ENCODE measurements at regions not wholly inside any gene's neighbourhood (a gene's known extent, or its start where the extent isn't known, plus 50 kb on each side); places are given as distances from the start of the nearest gene placed in this dataset.

GRCh38 chr3:182626484-182627467 lies 166.5 kb upstream of the ATP11B start:
- Histone ChIP-seq H2AFZ (ENCODE audit: low read length, unreplicated experiment) (no peak overlapping the region), H3K27ac (ENCODE audit: low read depth, low read length) (no peak overlapping the region), H3K27me3 (ENCODE audit: insufficient read depth, low read length) (peaks cover 13% of the 10 kb centered on the region), H3K4me1 (ENCODE audit: control insufficient read depth, insufficient read depth, low read length, unreplicated experiment) (no peaks in the 10 kb centered on the region), H3K4me3 (ENCODE audit: low read depth, low read length) (no peak overlapping the region), H3K36me3 (ENCODE audit: insufficient read depth, low read length) (no peaks in the 10 kb centered on the region), H3K79me2 (ENCODE audit: control insufficient read depth, insufficient read depth, low read length, unreplicated experiment) (no peaks in the 10 kb centered on the region)

GRCh38 chr3:182628531-182628930 lies 164.8 kb upstream of the ATP11B start:
- Histone ChIP-seq H3K27me3 (ENCODE audit: insufficient read depth, low read length) (peaks cover 10% of the 10 kb centered on the region), H3K27ac (ENCODE audit: low read depth, low read length) (no peak overlapping the region), H3K36me3 (ENCODE audit: insufficient read depth, low read length) (no peaks in the 10 kb centered on the region), H3K4me3 (ENCODE audit: low read depth, low read length) (no peak overlapping the region), H3K4me1 (ENCODE audit: control insufficient read depth, insufficient read depth, low read length, unreplicated experiment) (no peaks in the 10 kb centered on the region), H3K79me2 (ENCODE audit: control insufficient read depth, insufficient read depth, low read length, unreplicated experiment) (no peaks in the 10 kb centered on the region), H2AFZ (ENCODE audit: low read length, unreplicated experiment) (no peak overlapping the region)

GRCh38 chr3:182629521-182629920 lies 163.8 kb upstream of the ATP11B start:
- Histone ChIP-seq H3K4me1 (ENCODE audit: control insufficient read depth, insufficient read depth, low read length, unreplicated experiment) (no peaks in the 10 kb centered on the region), H3K36me3 (ENCODE audit: insufficient read depth, low read length) (no peaks in the 10 kb centered on the region), H3K4me3 (ENCODE audit: low read depth, low read length) (no peak overlapping the region), H3K27me3 (ENCODE audit: insufficient read depth, low read length) (peaks cover 10% of the 10 kb centered on the region), H3K27ac (ENCODE audit: low read depth, low read length) (no peak overlapping the region), H2AFZ (ENCODE audit: low read length, unreplicated experiment) (no peak overlapping the region), H3K79me2 (ENCODE audit: control insufficient read depth, insufficient read depth, low read length, unreplicated experiment) (no peaks in the 10 kb centered on the region)

- no peak overlapping the region for H2AFZ ChIP-seq (ENCODE audit: low read length, unreplicated experiment)
- H3K36me3 ChIP-seq (ENCODE audit: insufficient read depth, low read length): no peaks in the 10 kb centered on the region
- peaks cover 10% of the 10 kb centered on the region for H3K27me3 ChIP-seq (ENCODE audit: insufficient read depth, low read length)
- H3K27ac ChIP-seq (ENCODE audit: low read depth, low read length): no peak overlapping the region
- no peaks in the 10 kb centered on the region for H3K4me1 ChIP-seq (ENCODE audit: control insufficient read depth, insufficient read depth, low read length, unreplicated experiment)
- no peaks in the 10 kb centered on the region for H3K79me2 ChIP-seq (ENCODE audit: control insufficient read depth, insufficient read depth, low read length, unreplicated experiment)
- H3K4me3 ChIP-seq (ENCODE audit: low read depth, low read length): no peak overlapping the region
These were observed 161.9 kb upstream of the ATP11B start for GRCh38 chr3:182631183-182632076.

- H3K4me3 ChIP-seq (ENCODE audit: low read depth, low read length): no peak overlapping the region
- H3K36me3 ChIP-seq (ENCODE audit: insufficient read depth, low read length): no peaks in the 10 kb centered on the region
- no peaks in the 10 kb centered on the region for H3K4me1 ChIP-seq (ENCODE audit: control insufficient read depth, insufficient read depth, low read length, unreplicated experiment)
These were observed 161.3 kb upstream of the ATP11B start for GRCh38 chr3:182632077-182632393.

GRCh38 chr3:182633186-182633585 lies 160.1 kb upstream of the ATP11B start:
- H3K4me1 ChIP-seq (ENCODE audit: control insufficient read depth, insufficient read depth, low read length, unreplicated experiment): no peaks in the 10 kb centered on the region
- no peak overlapping the region for H3K4me3 ChIP-seq (ENCODE audit: low read depth, low read length)
- no peaks in the 10 kb centered on the region for H3K36me3 ChIP-seq (ENCODE audit: insufficient read depth, low read length)
- peaks cover 10% of the 10 kb centered on the region for H3K27me3 ChIP-seq (ENCODE audit: insufficient read depth, low read length)
- H3K27ac ChIP-seq (ENCODE audit: low read depth, low read length): no peak overlapping the region
- no peak overlapping the region for H2AFZ ChIP-seq (ENCODE audit: low read length, unreplicated experiment)
- no peaks in the 10 kb centered on the region for H3K79me2 ChIP-seq (ENCODE audit: control insufficient read depth, insufficient read depth, low read length, unreplicated experiment)

More at GRCh38 chr3:182632077-182632393, 161.3 kb upstream of the ATP11B start:
- Histone ChIP-seq H3K27me3 (ENCODE audit: insufficient read depth, low read length) (peaks cover 10% of the 10 kb centered on the region), H2AFZ (ENCODE audit: low read length, unreplicated experiment) (no peak overlapping the region), H3K27ac (ENCODE audit: low read depth, low read length) (no peak overlapping the region), H3K79me2 (ENCODE audit: control insufficient read depth, insufficient read depth, low read length, unreplicated experiment) (no peaks in the 10 kb centered on the region)

- no peaks in the 10 kb centered on the region for H3K79me2 ChIP-seq (ENCODE audit: control insufficient read depth, insufficient read depth, low read length, unreplicated experiment)
- no peak overlapping the region for H2AFZ ChIP-seq (ENCODE audit: low read length, unreplicated experiment)
- H3K27ac ChIP-seq (ENCODE audit: low read depth, low read length): no peak overlapping the region
- H3K36me3 ChIP-seq (ENCODE audit: insufficient read depth, low read length): no peaks in the 10 kb centered on the region
- no peaks in the 10 kb centered on the region for H3K4me1 ChIP-seq (ENCODE audit: control insufficient read depth, insufficient read depth, low read length, unreplicated experiment)
- H3K27me3 ChIP-seq (ENCODE audit: insufficient read depth, low read length): peaks cover 6% of the 10 kb centered on the region; the same call in 1 of the 2 replicates
- H3K4me3 ChIP-seq (ENCODE audit: low read depth, low read length): no peak overlapping the region
These were observed 156.7 kb upstream of the ATP11B start for GRCh38 chr3:182636646-182637045.

GRCh38 chr3:182637350-182638110 lies 155.8 kb upstream of the ATP11B start:
- H3K4me3 ChIP-seq (ENCODE audit: low read depth, low read length): no peak overlapping the region
- no peaks in the 10 kb centered on the region for H3K4me1 ChIP-seq (ENCODE audit: control insufficient read depth, insufficient read depth, low read length, unreplicated experiment)
- H3K79me2 ChIP-seq (ENCODE audit: control insufficient read depth, insufficient read depth, low read length, unreplicated experiment): no peaks in the 10 kb centered on the region
- H3K36me3 ChIP-seq (ENCODE audit: insufficient read depth, low read length): no peaks in the 10 kb centered on the region
- H3K27me3 ChIP-seq (ENCODE audit: insufficient read depth, low read length): peaks cover 7% of the 10 kb centered on the region; the same call in 1 of the 2 replicates
- no peak overlapping the region for H2AFZ ChIP-seq (ENCODE audit: low read length, unreplicated experiment)
- H3K27ac ChIP-seq (ENCODE audit: low read depth, low read length): no peak overlapping the region

GRCh38 chr3:182644013-182644412 lies 149.3 kb upstream of the ATP11B start:
- Histone ChIP-seq H3K79me2 (ENCODE audit: control insufficient read depth, insufficient read depth, low read length, unreplicated experiment) (no peaks in the 10 kb centered on the region), H3K4me3 (ENCODE audit: low read depth, low read length) (no peak overlapping the region), H3K27me3 (ENCODE audit: insufficient read depth, low read length) (peaks cover 39% of the 10 kb centered on the region), H2AFZ (ENCODE audit: low read length, unreplicated experiment) (no peak overlapping the region), H3K36me3 (ENCODE audit: insufficient read depth, low read length) (no peaks in the 10 kb centered on the region), H3K4me1 (ENCODE audit: control insufficient read depth, insufficient read depth, low read length, unreplicated experiment) (no peaks in the 10 kb centered on the region), H3K27ac (ENCODE audit: low read depth, low read length) (no peak overlapping the region)

GRCh38 chr3:182644790-182645433 lies 148.4 kb upstream of the ATP11B start:
- Histone ChIP-seq H3K36me3 (ENCODE audit: insufficient read depth, low read length) (no peaks in the 10 kb centered on the region), H3K27me3 (ENCODE audit: insufficient read depth, low read length) (peaks cover 39% of the 10 kb centered on the region), H3K4me3 (ENCODE audit: low read depth, low read length) (no peak overlapping the region), H3K79me2 (ENCODE audit: control insufficient read depth, insufficient read depth, low read length, unreplicated experiment) (no peaks in the 10 kb centered on the region), H2AFZ (ENCODE audit: low read length, unreplicated experiment) (no peak overlapping the region), H3K4me1 (ENCODE audit: control insufficient read depth, insufficient read depth, low read length, unreplicated experiment) (no peaks in the 10 kb centered on the region), H3K27ac (ENCODE audit: low read depth, low read length) (no peak overlapping the region)
